ENCODE measurements at regions not wholly inside any gene's neighbourhood (a gene's known extent, or its start where the extent isn't known, plus 50 kb on each side); places are given as distances from the start of the nearest gene placed in this dataset.
A peak's percentile ranks its signal among the peaks of the same experiment; 100 is the strongest.

- H3K9me3 ChIP-seq (ENCODE audit: low read length) = no peaks in the 10 kb centered on the region
Measured at GRCh38 chr3:82055792-82056191, 294.3 kb upstream of the GBE1 start.

GRCh38 chr3:82054849-82055248, 293.4 kb upstream of the GBE1 start:
- H3K27me3 ChIP-seq (ENCODE audit: insufficient read depth, low read length) = no peaks in the 10 kb centered on the region
- no peaks in the 10 kb centered on the region for H3K9me3 ChIP-seq (ENCODE audit: low read length)
- H3K36me3 ChIP-seq (ENCODE audit: insufficient read depth, low read length) = no peaks in the 10 kb centered on the region
- no peak overlapping the region for H2AFZ ChIP-seq (ENCODE audit: low read depth, low read length)
- H3K4me1 ChIP-seq (ENCODE audit: insufficient read depth, low read length) = no peaks in the 10 kb centered on the region
- no peak overlapping the region for H3K4me3 ChIP-seq (ENCODE audit: low read length)

More at GRCh38 chr3:82055792-82056191, 294.3 kb upstream of the GBE1 start:
- H2AFZ ChIP-seq (ENCODE audit: low read depth, low read length) = no peak overlapping the region
- H3K4me3 ChIP-seq (ENCODE audit: low read length) = no peak overlapping the region
- no peaks in the 10 kb centered on the region for H3K27me3 ChIP-seq (ENCODE audit: insufficient read depth, low read length)
- no peaks in the 10 kb centered on the region for H3K36me3 ChIP-seq (ENCODE audit: insufficient read depth, low read length)
- H3K4me1 ChIP-seq (ENCODE audit: insufficient read depth, low read length) = no peaks in the 10 kb centered on the region

DNA sequence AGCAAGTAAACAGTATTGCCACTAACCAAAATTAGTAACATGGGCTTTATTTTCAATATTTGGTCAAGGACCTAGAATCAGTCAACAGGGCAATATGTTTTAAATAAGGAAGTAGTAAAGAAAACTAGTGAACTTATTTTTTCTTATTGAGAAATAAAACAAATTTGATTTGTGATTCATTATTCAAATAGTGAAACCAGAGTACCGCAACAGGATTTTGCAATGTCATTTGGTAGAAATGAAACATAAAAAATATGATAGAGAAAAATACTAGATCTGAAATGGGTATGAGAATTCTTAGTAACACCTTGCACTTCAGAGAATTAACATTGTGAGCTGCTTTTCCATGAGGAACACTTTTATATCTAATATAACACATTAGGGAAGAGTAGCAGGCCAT, 291.8 kb upstream of the GBE1 start:
- Histone ChIP-seq H3K36me3 (ENCODE audit: insufficient read depth, low read length) (no peaks in the 10 kb centered on the region), H3K27me3 (ENCODE audit: insufficient read depth, low read length) (no peaks in the 10 kb centered on the region), H3K4me3 (ENCODE audit: low read length) (no peak overlapping the region), H3K9me3 (ENCODE audit: low read length) (no peaks in the 10 kb centered on the region), H2AFZ (ENCODE audit: low read depth, low read length) (no peak overlapping the region), H3K4me1 (ENCODE audit: insufficient read depth, low read length) (no peaks in the 10 kb centered on the region)

DNA sequence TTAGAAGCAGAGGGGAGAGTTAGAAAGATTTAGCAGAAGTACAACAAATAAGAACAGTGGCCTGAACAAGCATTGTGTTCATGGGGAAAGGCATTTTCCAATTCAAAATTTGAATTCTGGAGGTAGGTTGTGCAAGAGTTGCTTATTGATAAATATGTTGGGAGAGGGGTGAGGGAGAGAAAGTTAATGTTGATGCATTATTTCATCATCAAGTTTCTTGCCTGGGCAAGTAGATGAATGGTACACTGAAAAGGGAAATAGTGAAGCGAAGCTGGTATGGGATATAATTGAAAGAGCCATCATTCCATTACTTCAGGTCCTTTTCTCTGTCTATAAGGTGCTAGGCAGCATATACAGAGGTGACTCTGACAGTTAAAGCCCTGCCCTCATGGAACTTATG, 288.9 kb upstream of the GBE1 start:
- no peaks in the 10 kb centered on the region for H3K9me3 ChIP-seq (ENCODE audit: low read length)
- no peak overlapping the region for H3K4me3 ChIP-seq (ENCODE audit: low read length)
- H3K27me3 ChIP-seq (ENCODE audit: insufficient read depth, low read length) = no peaks in the 10 kb centered on the region
- H3K4me1 ChIP-seq (ENCODE audit: insufficient read depth, low read length) = no peaks in the 10 kb centered on the region
- no peaks in the 10 kb centered on the region for H3K36me3 ChIP-seq (ENCODE audit: insufficient read depth, low read length)
- H2AFZ ChIP-seq (ENCODE audit: low read depth, low read length) = no peak overlapping the region

GRCh38 chr3:82048711-82049110, 287.3 kb upstream of the GBE1 start:
- Histone ChIP-seq H2AFZ (ENCODE audit: low read depth, low read length) (no peak overlapping the region), H3K27me3 (ENCODE audit: insufficient read depth, low read length) (no peaks in the 10 kb centered on the region), H3K4me3 (ENCODE audit: low read length) (no peak overlapping the region), H3K4me1 (ENCODE audit: insufficient read depth, low read length) (no peaks in the 10 kb centered on the region), H3K9me3 (ENCODE audit: low read length) (no peaks in the 10 kb centered on the region), H3K36me3 (ENCODE audit: insufficient read depth, low read length) (no peaks in the 10 kb centered on the region)

- Histone ChIP-seq H3K36me3 (ENCODE audit: insufficient read depth, low read length) (no peaks in the 10 kb centered on the region), H3K4me3 (ENCODE audit: low read length) (no peak overlapping the region), H3K9me3 (ENCODE audit: low read length) (no peaks in the 10 kb centered on the region), H2AFZ (ENCODE audit: low read depth, low read length) (no peak overlapping the region), H3K4me1 (ENCODE audit: insufficient read depth, low read length) (no peaks in the 10 kb centered on the region), H3K27me3 (ENCODE audit: insufficient read depth, low read length) (no peaks in the 10 kb centered on the region)
Measured at GRCh38 chr3:82044930-82045705, 283.7 kb upstream of the GBE1 start.

DNA sequence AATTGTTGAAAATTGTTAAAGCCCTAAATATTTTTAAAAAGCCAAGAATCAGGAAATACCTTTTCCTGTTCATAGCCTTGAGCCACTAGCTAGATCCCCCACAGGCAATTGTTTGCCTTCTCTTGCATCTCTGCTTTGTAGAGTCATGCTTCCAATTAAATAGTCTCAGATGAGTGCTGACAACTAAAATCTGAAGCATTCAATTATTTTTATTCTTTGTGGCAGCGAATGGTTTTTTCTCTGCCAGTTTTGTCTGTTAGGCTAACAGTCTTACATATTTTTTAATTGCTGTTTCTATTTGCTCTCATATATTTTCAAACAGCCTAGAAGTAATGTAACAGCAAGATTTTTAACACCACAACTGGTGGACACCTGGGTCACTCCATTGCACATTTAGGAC, 277.1 kb upstream of the GBE1 start:
- H3K4me1 ChIP-seq (ENCODE audit: insufficient read depth, low read length) = no peaks in the 10 kb centered on the region
- H3K36me3 ChIP-seq (ENCODE audit: insufficient read depth, low read length) = no peaks in the 10 kb centered on the region
- no peak overlapping the region for H2AFZ ChIP-seq (ENCODE audit: low read depth, low read length)
- H3K9me3 ChIP-seq (ENCODE audit: low read length) = no peaks in the 10 kb centered on the region
- H3K4me3 ChIP-seq (ENCODE audit: low read length) = no peak overlapping the region
- no peaks in the 10 kb centered on the region for H3K27me3 ChIP-seq (ENCODE audit: insufficient read depth, low read length)

GRCh38 chr3:82033186-82033585, 271.7 kb upstream of the GBE1 start:
- Histone ChIP-seq H3K27me3 (ENCODE audit: insufficient read depth, low read length) (no peaks in the 10 kb centered on the region), H3K36me3 (ENCODE audit: insufficient read depth, low read length) (no peaks in the 10 kb centered on the region), H3K4me3 (ENCODE audit: low read length) (no peak overlapping the region), H3K4me1 (ENCODE audit: insufficient read depth, low read length) (no peaks in the 10 kb centered on the region), H3K9me3 (ENCODE audit: low read length) (no peaks in the 10 kb centered on the region), H2AFZ (ENCODE audit: low read depth, low read length) (no peak overlapping the region)

DNA sequence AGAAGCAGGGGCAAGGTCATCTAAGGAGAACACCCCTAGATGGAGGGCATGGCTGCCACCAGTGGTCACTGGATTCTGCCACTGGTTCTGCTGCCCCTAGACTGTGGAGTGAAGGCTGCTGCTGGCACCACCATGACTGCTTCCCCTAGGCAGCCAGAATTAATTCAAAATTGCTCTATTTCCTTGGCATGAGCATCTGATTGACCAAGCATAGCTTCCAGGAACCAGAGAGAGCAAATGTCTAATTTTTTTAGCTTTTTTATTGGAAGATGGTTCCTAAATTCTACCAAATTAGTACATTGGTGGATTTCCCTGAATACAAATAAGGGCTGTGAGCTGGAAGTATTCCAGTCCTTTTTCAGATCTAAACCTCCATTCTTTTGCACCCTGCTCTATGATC, 270.2 kb upstream of the GBE1 start:
- Histone ChIP-seq H3K9me3 (ENCODE audit: low read length) (no peaks in the 10 kb centered on the region), H3K4me1 (ENCODE audit: insufficient read depth, low read length) (no peaks in the 10 kb centered on the region), H3K4me3 (ENCODE audit: low read length) (no peak overlapping the region), H2AFZ (ENCODE audit: low read depth, low read length) (no peak overlapping the region), H3K27me3 (ENCODE audit: insufficient read depth, low read length) (no peaks in the 10 kb centered on the region), H3K36me3 (ENCODE audit: insufficient read depth, low read length) (no peaks in the 10 kb centered on the region)

GRCh38 chr3:82030916-82031315, 269.5 kb upstream of the GBE1 start:
- Histone ChIP-seq H3K36me3 (ENCODE audit: insufficient read depth, low read length) (no peaks in the 10 kb centered on the region), H3K27me3 (ENCODE audit: insufficient read depth, low read length) (no peaks in the 10 kb centered on the region), H2AFZ (ENCODE audit: low read depth, low read length) (no peak overlapping the region), H3K4me1 (ENCODE audit: insufficient read depth, low read length) (no peaks in the 10 kb centered on the region), H3K9me3 (ENCODE audit: low read length) (no peaks in the 10 kb centered on the region), H3K4me3 (ENCODE audit: low read length) (no peak overlapping the region)

DNA sequence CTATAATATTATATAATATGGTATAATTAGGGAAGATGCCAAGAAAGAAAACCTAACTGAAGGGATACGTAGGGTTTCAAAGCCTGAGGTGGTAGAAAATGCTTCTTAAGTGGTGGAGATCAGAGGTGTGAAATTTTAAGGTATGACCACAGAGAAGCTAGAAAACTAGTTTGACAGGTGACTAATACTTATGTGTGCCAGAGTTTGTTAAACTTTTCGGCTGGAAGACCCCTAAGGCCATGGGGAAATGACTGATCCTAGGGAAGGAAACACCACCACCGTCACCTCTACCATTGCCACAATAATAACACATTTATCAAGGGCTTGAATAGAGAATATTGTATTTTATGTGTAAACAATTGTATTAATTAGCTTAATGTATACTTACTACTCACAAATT, 261.4 kb upstream of the GBE1 start:
- Histone ChIP-seq H3K4me3 (ENCODE audit: low read length) (no peak overlapping the region), H3K9me3 (ENCODE audit: low read length) (no peaks in the 10 kb centered on the region), H3K36me3 (ENCODE audit: insufficient read depth, low read length) (no peaks in the 10 kb centered on the region), H2AFZ (ENCODE audit: low read depth, low read length) (no peak overlapping the region), H3K4me1 (ENCODE audit: insufficient read depth, low read length) (no peaks in the 10 kb centered on the region), H3K27me3 (ENCODE audit: insufficient read depth, low read length) (no peaks in the 10 kb centered on the region)

DNA sequence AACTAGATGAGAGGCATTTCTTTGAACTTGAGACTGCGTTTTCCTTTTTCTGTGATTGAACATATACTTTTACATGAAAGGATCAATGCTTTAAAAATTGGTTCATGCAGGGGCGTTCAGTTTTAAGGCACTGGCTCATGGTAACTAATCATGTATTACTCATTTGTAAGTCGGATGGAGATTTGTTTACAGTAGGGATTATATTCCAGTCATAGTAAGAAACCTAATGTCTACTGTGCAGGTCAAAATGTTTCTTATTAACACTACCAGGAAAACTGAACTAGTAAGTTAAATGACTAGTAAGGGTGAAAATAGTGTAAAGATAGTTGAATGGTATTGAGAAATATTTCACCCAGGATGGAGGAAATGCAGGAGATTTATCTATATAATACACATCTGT, 258.8 kb upstream of the GBE1 start:
- Histone ChIP-seq H2AFZ (ENCODE audit: low read depth, low read length) (peak overlapping the region; percentile 36), H3K36me3 (ENCODE audit: insufficient read depth, low read length) (no peaks in the 10 kb centered on the region), H3K9me3 (ENCODE audit: low read length) (no peaks in the 10 kb centered on the region), H3K27me3 (ENCODE audit: insufficient read depth, low read length) (no peaks in the 10 kb centered on the region), H3K4me3 (ENCODE audit: low read length) (no peak overlapping the region), H3K4me1 (ENCODE audit: insufficient read depth, low read length) (no peaks in the 10 kb centered on the region)

DNA sequence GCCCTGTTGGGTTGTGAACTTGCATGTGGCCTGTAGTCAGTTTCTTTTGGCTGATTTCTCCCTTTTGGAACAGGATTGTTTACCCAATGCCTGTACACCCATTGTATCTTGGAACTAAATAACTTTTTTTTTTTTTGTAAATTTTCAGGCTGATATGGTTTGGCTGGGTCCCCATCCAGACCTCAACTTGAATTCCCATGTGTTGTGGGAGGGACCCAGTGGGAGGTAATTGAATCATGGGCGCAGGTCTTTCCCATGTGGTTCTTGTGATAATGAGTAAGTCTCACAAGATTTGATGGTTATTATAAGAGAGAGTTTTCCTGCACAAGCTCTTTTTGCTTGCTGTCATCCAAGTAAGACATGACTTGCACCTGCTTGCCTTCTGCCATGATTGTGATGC, 253.8 kb upstream of the GBE1 start:
- no peaks in the 10 kb centered on the region for H3K4me1 ChIP-seq (ENCODE audit: insufficient read depth, low read length)
- H3K36me3 ChIP-seq (ENCODE audit: insufficient read depth, low read length) = no peaks in the 10 kb centered on the region

DNA sequence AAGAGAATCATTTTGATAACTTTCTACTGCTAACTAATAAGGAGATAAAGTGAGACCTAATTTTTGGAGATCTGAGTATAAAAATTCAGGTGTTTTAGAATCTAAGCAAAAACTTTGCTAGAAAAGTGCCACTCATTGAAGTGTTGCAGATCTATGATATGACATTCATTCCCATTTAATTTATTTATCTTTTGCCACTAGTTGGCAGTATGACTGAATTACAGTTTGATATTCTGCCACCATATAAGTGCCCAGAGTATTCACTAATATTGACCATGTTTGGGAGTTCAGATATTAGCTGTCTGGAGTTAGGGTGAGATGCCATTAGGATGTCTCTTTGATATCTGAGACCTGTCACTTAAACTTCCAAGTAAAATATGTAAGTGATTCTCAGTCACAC, 251.3 kb upstream of the GBE1 start:
- Histone ChIP-seq H2AFZ (ENCODE audit: low read depth, low read length) (no peak overlapping the region), H3K4me1 (ENCODE audit: insufficient read depth, low read length) (no peaks in the 10 kb centered on the region), H3K9me3 (ENCODE audit: low read length) (no peaks in the 10 kb centered on the region), H3K4me3 (ENCODE audit: low read length) (no peak overlapping the region), H3K36me3 (ENCODE audit: insufficient read depth, low read length) (no peaks in the 10 kb centered on the region), H3K27me3 (ENCODE audit: insufficient read depth, low read length) (no peaks in the 10 kb centered on the region)

More for the DNA sequence above, 253.8 kb upstream of the GBE1 start:
- no peaks in the 10 kb centered on the region for H3K9me3 ChIP-seq (ENCODE audit: low read length)
- no peak overlapping the region for H3K4me3 ChIP-seq (ENCODE audit: low read length)
- no peaks in the 10 kb centered on the region for H3K27me3 ChIP-seq (ENCODE audit: insufficient read depth, low read length)
- no peak overlapping the region for H2AFZ ChIP-seq (ENCODE audit: low read depth, low read length)
